Right renal cortex interstitium (tissue), 3 donors: ENCODE measurements at regions not wholly inside any gene's neighbourhood (a gene's known extent, or its start where the extent isn't known, plus 50 kb on each side); places are given as distances from the start of the nearest gene placed in this dataset.

Experiments used
- DNase-seq, 3 donors: peaks; one replicate each; pipeline ENCODE4 v3.0.0-alpha.2; 2013; ENCODE audit warnings: low read depth in 3 of 3, low spot score in 2 of 3

DNA sequence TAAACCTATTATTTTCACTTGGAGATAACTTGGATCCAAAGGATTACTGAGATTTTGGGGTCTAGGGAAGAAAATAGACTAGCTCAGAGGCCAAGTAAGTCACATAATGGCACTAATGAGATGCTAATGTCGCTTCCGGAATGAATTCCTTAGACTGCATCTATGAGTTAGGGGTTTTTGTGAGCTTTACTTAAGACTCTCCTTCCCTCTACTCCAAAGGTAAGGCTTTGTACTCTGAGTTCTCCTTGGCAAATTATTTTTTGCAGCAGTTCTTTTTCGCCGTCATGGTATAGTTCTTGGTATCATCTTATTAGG, 143.9 kb upstream of the KLF14 start:
- no peak for DNase-seq

DNA sequence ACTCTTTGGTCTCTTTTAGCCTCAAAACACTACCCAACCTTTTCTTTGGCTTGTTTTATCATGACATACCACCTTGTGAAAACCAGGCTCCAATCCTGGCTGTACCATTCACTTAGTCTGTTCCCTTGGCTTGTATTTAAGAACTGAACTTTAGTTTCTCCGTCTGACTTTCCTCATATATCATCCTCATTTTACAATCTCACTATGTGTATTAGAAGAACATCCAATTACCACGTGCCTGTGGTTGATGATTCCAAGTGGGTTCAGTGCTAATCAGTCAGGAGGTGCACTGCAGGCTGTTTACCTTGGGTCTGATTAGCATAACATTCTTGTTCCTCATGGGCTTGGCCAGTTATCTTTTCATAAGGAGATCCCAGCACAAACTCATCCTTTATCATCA, 144.8 kb upstream of the KLF14 start:
- DNase-seq, result no peak

DNA sequence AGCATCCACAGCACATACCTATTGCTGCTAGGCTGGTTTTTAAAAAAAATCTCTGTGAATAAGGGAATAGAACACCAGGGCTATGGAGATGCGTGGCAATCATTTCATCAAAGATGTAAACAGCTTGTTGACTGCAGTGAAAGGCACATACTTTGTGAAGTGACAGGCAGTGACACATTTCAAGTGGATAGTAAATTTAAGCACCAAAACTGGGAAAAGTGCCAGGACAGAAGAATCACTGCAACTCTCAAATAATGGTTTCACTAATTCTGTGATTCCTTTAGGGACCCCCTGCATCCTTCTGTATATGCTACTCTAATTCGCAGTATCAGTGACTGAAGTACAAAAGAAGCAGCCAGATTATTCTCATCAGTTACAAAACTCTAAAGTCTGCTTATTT, 145.2 kb upstream of the KLF14 start:
- DNase-seq, result no peak

DNA sequence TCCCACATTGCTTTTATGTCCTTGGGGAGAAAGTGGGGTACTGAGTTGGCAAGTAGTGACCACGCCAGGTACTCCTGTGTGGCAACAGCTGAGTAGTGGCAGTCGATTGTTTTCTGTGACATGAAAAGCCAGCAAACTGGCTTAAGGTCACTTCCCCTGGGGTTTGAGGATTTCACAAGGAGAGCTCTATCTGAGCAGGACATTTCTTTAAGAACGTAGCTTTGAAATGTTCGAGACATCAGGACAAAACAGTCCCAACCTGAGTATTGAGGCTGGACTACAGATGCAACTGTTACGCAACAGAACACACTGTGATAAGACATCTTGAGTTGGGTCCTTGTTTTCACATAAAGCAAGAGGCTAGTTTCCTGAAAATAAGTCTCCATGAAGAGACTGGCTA, 146.7 kb upstream of the KLF14 start:
- no peak for DNase-seq

DNA sequence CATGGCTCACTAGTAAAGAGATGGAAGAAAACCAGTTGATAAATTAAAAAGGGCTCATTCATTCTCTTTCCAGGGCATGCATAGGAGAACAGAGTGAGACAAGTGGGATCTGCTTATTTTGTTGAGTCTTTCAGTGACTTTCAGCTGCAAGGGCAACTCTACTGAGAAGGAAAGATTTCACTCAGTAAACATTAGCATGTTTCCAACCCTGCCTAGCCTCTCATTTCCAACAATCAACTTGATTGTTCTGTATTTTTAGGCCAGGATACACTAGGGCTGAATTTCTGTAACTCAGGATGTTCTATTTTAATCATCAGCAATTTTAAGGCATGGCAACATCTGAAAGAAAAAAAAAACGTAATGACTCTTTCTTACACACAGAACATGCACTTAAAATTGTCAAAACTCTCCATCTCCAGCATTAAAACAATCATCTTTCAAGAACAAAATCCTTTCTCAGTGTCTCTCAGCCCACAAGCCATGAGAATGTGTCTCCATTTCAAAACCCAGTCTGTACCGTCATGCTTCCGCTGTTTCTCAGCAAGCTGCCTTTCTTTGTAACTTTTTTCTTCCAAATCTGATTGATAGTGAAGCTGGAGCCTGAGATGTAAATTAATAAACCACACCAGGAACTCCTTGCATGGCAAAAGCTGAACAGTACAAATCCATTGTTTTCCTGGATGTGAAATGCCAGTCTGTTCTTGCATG, 147.2 kb upstream of the KLF14 start:
- DNase-seq, result no peak

DNA sequence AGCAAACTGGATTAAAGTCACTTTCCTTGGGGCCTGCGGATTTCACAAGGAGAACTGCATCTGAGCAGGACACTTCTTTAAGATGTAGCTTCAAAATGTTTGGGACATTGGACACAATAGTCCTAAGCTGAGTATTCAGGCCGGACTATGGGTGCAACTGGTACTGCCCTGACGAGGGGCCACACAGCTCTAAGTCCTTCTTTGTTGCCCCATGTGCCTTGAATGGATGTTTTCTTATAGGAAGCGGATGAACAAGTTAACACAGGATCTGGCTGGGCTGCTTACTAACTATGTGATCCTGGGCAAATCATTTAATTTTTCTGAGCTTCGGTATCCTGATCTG, 147.8 kb upstream of the KLF14 start:
- no peak for DNase-seq

DNA sequence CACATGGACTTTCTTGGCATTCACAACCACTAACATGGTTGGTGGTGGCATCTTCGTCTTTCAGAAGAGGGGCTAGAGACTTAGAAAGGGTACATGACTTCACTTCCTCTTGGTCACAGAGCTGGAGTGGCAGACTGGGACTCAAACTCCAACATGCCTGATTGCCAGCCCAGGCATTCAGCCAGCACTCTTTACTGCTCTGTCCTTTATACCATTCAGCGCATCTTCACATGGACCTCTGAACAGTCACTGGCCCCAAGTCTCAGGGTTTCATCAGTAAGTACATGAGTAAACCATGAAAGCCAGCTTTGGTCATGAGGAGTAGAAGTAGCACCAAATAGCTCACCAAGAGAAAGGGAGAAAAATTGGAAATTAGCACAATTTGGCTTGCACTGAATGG, 148.4 kb upstream of the KLF14 start:
- DNase-seq, result no peak

DNA sequence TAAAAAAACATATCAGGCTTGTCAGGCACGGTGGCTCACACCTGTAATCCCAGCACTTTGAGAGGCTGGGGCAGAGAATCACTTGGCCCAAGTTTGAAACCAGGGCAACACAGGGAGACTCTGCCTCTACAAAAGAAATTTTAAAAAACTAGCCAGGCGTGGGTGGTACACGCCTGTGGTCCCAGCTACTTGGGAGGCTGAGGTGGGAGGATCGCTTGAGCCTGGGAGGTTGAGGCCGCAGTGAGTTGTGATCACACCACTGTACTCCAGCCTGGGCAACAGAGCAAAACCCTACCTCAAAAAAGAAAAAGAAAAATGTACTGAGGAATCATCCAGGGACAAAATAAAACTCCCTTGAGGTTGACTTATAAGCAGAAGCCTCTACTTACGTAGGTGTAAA, 149.9 kb upstream of the KLF14 start:
- no peak for DNase-seq

DNA sequence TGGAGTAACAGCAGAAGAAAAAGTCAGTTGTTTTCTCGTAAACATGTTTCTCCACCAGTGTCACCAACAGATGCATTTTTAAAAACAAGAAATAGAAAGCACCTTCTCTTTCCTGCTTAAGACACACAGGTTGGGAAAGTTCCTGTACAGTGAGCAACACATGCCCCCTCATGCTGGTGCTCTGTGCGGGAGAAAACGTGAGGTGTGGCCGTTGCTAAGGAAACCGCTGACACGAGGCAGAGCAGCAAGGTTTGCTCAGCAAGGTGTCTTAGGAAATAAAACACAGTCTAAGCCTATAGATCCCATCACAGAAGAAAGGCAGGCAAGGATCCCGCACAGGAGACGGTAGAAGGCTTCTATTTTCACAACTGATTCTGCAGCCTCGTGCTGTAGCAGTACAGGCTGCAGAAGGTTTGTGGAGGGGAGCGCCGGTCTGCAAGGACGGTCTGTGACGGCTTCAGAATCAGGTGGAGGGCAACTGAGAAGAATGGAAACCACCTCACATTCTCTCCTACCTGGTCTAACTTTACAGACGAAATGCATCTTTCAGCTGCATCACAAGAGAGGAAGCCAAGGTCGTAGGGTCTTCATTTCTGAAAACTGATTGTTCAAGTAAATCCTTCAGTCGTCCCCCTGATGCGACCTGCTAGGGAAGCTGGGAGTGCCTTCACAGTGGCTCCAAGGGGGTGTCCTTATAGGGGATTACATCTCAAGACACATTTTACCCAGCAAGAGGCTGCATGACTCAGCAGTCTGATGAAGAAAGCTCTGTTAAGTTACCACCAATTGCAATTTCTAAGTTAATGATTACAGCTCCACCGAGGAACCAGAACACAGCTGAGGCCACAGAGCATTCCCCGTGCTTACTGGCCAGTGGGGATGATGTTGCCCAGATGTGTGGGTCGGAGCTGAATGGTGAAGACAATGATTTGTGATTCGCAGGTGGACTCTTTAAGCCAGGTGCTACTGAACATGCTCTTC, 150.7 kb upstream of the KLF14 start:
- no peak for DNase-seq

DNA sequence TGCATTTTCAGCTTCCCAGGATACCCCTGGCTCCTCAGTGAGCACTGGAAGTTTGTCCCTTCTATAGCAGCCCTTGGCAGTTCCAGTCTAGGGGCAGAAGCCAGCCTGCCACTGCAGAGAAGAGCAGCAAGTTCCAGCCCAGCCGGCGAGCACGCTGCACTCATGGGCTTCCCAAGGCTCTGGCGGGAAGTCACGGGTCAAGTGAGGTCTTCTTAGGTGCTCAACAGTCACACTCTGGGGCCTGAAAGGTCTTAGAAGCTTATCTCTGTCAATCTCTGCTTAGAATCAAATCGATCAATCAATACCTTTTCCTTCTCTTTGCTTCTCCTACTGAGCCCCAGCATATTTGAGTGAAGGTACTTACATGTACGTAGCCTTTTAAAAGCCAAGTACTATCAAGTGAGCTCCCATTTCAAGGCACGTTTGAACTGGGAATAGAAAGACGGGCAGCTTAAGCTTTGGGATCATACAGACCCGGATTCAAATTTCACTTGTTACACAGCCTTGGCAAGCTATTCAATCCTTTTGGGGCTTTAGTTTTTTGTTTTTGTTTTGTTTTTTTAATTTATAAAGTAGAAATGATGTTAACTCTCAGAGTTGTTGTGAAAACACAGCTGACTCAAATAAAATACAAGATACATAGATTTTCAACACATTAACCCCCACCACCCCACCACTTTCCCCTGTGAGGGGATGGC, 152.6 kb upstream of the KLF14 start:
- no peak for DNase-seq

DNA sequence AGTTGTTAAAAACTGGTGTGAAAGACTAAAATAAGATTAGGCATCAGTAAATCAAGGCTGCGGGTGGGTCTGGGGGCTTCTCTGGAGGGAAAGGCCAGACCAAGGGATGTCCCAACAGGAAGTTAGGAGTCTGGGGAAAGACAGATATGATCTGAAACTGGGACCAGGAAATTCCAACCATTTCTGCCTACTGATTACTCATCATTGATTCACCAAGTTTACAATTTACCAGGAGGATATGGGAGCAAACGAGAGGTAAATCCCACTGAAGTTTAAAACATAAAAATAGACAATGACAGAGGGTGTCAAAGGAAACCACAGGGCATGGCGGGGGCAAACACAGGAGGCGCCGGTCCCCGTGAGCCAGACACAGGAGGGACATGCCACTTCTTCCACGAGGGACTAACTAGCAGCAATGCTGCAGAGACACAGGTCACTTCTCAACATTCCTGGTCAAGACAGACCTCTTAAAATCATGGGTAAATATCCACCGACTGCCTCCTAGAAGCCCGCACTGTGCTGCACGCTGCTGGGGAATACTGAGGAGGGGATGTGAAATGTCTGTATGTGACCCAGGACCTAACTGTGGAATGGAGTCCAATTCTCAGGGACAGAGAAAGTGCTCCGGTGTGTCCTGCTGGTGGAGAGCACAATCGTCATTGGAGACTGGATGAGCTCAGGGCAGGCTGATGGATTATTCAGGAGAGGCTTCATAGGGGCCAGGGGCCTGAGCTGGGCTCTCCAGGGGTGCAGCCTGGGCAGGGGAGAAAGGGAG, 153.4 kb upstream of the KLF14 start:
- no peak for DNase-seq

DNA sequence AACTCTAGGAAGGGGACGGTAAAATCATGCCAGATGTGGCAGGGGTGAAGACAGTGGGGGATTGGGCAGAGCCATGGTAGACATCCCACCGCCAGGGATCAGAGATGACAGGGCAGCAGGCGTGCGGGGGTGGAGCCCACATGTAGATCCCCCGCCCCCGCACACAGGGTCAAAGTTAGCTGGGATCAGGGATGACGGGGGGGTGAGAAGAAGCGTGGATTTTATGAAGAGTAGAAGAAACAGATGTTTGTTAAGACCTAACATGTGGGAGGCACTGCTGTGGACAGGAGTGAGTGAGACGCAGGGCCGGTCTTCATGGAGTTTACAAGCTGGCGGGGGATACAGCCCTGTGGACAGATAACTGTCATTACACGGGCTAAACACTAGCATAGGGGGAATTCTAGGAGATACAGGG, 154.0 kb upstream of the KLF14 start:
- no peak for DNase-seq

DNA sequence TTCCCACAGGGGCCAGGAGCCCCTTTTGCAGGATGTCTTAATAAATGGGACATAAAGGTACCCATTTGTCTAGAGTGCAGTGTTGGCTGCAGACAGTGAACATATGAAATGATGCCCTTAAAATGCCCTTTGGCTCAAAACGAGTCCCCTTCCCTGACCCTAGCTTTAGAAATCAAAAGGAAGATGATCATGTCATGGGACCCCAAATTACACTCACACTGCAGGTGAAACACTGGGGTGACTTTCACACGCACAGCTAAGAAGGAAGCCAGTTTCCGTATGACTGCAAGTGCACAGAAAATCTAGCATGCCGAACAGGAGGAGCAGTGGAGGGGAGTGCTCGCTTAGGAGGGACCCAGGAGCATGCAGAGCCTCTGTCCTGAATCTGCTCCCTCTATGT, 154.5 kb upstream of the KLF14 start:
- DNase-seq, result no peak

DNA sequence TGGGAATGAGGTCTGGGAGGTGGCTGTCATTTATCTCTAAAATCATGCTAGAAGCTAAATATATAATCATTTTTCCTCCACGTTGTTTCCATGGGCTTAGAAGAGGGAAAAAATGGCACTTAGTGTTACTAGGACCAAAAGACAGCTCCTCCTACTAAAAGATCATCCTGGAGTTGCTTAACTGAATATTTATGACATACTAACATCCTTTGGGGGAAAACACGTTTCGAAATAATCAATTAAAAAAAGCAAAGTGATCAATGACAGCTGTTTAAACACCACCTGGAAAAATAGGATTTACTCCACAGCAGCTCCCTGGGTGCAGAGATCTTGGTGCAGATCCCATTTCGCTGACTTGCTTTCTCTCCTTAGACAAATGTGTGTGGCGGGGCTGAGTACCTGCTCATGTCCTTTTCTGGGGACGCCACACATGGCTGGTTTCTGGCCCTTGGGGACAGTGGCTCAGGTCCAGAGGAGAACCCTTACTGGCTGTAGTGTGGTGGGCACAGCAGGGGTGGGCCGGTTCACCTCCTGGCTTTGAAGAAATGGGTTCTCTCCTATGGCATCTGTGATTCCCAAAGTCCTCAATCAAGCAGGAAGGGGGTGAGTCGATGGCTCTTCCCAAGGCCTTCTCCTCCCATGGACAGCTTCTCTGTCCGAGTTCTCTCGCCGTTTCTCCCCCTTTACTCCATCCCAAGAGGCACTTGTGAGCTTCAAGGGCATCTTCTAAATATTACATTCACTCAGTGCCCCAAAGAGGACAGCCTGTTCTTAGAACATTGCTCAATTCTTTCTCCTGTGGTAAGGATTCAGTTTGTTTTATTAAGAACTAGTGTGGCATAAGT, 156.4 kb upstream of the KLF14 start:
- DNase-seq, result no peak

DNA sequence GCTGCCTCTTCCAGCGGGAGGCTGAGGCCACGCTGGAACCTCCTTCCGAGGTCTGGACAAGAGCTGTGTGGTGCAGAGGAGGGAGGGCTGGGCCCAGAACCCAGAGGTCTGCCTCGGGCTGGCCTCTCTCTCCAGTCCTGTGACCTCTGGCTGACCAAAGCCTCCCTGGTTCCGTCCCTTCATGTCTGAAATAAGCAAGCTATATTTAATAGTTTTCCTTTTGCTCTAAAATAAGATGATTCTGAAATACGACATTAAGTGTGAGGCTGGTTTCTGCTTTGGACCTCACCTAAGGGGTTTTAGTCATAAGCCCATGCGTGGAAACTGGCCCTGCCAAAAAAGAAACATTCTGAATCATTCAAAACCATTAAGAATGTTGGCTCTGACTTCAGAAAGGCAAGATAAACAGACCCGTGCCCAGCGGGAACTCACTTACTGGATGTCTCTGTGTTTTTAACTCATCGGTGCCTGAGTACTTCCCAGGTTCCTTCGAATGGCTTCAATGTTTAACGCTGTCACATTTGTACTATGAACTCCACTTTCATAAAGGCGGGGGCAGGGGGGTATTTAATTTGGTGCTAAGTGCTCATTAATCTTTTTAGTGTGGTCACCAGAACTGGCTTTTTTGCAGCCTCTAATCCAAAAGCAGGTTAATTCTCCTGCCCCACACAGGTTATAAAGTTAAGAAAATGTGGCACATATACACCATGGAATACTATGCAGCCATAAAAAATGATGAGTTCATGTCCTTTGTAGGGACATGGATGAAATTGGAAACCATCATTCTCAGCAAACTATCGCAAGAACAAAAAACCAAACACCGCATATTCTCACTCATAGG, 157.5 kb upstream of the KLF14 start:
- DNase-seq, result no peak

DNA sequence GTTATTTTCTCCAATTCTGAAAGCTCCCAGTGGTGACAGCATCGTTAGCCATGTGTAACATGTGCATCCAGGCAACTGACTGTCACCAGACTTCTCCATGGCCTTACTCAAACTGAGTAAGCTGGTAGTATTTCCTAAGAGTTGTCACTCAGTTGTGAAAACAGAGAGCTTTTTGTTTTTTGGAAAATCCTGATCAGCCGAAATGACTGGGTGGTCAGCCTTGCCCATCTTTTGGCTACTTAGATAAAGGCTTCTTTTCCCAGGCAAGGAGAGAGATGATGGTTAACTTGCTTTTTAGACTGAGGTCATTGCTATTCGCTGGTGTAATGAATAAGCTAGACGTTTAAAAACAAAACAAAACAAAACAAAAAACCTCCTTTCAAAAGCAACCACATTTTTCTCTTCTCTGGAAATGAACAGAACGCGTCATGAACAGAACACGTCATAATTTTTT, 159.5 kb upstream of the KLF14 start:
- no peak for DNase-seq

DNA sequence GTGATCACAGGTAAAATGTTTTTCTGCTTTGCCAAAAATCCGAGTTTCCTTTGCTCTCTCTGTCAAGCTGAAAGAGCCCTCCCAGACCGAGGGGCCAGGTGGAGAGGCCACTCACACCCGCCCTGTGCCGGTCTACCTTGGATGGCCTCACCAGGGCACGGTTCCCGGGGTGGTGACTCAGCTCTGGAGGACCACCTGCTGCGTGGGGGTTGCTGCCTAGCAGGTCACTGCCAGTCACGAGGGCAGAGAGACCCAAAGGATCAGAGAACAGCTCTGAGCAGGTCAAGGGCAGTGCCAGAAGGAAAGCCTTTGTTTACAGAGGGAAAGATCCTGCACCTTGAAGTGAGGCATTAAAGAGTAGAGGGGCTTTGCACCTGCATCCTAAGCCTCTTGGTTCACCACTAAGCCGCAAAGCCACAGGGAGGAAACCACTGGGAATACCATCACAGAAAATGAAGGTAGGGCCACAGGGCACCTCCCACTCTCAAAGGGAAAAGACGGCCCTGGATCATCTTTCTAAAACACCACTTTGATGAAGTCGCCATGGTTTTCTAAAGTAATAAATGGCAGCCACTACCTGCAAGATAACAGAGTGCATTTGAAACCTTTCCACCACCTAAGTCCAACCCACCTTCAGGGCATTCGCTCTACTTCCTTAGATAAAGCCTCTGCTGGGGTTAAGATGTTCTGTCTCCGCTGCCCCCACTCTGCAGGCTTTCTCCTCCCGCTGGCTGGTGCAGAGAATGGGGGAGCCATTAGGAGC, 160.3 kb upstream of the KLF14 start:
- DNase-seq, result no peak
